HEK293T (cell line): ENCODE measurements at regions not wholly inside any gene's neighbourhood (a gene's known extent, or its start where the extent isn't known, plus 50 kb on each side); places are given as distances from the start of the nearest gene placed in this dataset.

Source experiments
- BHLHE40 ChIP-seq: fragments of 450-650 bp; IDR thresholded peaks from 2 replicates; pipeline ENCODE4 v1.6.1; 2016; ENCODE audit warnings: mild to moderate bottlenecking, moderate library complexity, borderline replicate concordance
- CTBP1 ChIP-seq: fragments of 450-650 bp; IDR thresholded peaks from 2 replicates; pipeline ENCODE4 v1.6.1; 2016; ENCODE audit warnings: borderline replicate concordance
- FOXK2 ChIP-seq: fragments of 450-650 bp; IDR thresholded peaks from 2 replicates; pipeline ENCODE4 v1.6.1; 2016; ENCODE audit warnings: mild to moderate bottlenecking
- LEF1 ChIP-seq: fragments of 450-650 bp; IDR thresholded peaks from 2 replicates; pipeline ENCODE4 v1.6.1; 2017; ENCODE audit warnings: mild to moderate bottlenecking, borderline replicate concordance

DNA sequence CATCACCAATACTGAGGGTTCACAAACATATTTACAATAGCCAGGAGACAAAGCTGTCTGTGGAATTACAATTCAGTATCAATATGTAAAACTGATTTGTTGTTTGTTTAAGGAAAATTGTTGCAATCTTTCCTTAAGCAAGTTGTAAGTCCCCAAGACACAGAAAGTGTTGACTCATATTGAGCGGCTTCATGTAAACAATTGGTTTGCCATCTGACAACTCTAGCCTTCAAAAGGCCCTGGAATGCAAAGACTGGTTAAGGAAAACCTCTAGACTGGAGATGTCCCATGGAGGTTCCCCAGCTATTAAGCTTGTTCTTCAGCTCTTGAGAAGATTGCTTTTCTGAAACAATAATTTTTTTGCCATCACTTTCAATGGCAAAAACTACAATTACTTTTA is 283.7 kb upstream of the PROK2 start:
- TF ChIP-seq FOXK2 (no peak), BHLHE40 (no peak), CTBP1 (no peak), LEF1 (no peak)
